Dermis microvascular lymphatic vessel endothelial cell (primary cell): ENCODE measurements at regions not wholly inside any gene's neighbourhood (a gene's known extent, or its start where the extent isn't known, plus 50 kb on each side); places are given as distances from the start of the nearest gene placed in this dataset.

ENCODE experiments used
- DNase-seq, 2 donors: peaks; one replicate each; pipeline versions ENCODE4 v3.0.0 to v3.0.0-alpha.2; 2010; ENCODE audit warnings: low read depth in 2 of 2

DNA sequence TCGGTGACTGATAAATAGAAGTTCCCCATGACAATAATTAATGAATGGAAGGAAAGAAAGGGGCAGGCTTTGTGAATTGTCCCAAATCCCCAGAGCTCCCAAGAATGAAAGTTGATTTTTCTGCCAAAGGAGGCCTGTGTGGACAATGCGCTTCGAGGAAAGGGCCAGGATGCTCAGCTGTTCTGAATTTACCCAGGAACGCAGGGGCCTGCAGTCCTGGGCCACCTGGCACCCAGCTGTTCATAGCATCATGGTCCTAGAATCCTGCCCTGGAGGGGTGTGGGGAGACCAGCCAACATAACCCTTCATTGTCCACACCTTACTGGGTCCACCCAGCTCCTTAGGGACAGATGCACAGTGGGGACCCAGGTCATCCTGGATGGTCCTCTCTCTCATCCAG is 587.5 kb downstream of the BCL11B start:
- DNase-seq, result no peak

DNA sequence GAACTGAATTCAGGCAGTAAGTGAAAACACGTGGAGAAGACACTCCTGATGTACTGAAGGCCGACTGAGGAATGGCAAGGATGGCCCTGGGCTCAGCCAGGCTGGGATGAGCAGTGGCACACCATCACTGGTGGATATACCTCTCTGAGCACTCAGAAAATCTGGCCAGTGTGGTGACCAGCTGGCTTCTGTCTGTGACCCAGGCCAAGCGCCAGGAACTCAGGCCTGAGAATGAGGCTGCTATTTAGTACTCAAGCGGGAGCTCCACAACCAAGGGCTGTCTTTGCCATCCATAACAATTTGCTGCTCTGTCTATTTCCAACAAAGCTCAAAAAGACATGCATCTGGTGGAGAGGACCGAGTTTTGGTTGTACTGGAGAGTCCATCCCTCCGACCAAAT is 586.3 kb downstream of the BCL11B start:
- no peak for DNase-seq

GRCh38 chr14:98688446-98688845 is 583.6 kb downstream of the BCL11B start:
- no peak for DNase-seq

DNA sequence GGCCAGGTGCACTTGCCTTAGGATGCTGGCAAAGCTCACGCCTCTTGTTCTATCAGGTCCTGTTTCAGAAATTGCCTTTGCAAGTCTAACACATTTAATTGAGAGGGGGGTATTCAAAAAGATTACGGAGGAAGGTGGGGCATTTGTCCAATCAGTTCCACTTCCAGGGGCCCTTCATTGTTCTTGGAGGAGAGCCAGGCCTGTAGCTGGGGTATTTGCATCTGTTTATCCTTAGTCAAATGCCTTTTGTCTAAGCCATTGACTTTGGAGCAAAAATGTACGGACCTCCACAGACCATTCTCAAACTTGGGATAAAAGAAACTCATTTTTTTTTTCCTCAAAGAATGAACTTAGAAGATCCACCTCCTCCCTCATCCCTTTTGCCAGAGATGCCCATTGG is 582.0 kb downstream of the BCL11B start:
- DNase-seq, result no peak

- no peak for DNase-seq
Observed at GRCh38 chr14:98692832-98693231, 579.2 kb downstream of the BCL11B start.

DNA sequence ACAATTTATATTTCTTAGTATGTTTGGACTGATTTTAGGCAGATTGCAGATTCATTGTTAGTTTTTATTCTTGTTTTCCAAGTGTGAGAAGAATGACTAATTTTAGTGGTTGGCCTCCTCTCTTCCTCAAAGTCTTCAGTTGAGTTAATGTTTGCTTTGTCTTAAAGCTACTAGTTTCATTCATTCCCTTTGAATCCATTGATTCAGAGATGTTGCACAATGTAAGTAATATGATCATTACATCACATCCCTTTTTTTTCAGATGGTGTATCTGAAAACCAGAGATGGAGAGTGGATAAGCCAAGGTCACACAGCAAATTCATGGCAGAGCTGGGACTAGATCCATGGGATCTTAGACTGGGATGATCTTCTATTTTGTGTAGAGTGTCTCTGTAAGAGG is 577.5 kb downstream of the BCL11B start:
- DNase-seq, result no peak

DNA sequence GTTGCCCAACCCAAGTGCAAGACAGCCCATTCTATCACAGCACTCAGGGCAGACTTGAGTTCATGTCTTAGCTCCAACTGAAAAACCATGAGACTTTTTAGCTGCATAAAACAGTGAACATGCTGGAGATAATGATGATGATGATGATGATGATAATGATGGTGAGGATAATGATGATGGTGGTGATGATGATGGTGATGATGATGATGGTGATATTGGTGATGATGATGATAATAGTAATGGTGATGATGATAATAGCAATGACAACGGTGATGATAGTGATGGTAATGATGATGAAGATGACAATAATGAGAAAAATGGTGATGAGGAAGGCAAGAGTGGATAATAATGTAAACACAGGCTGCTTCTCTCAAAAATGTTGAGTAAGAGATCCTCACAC is 576.2 kb downstream of the BCL11B start:
- no peak for DNase-seq

- DNase-seq, result no peak
Observed at GRCh38 chr14:98698341-98698740, 573.7 kb downstream of the BCL11B start.

GRCh38 chr14:98700748-98701147 is 571.2 kb downstream of the BCL11B start:
- no peak for DNase-seq

DNA sequence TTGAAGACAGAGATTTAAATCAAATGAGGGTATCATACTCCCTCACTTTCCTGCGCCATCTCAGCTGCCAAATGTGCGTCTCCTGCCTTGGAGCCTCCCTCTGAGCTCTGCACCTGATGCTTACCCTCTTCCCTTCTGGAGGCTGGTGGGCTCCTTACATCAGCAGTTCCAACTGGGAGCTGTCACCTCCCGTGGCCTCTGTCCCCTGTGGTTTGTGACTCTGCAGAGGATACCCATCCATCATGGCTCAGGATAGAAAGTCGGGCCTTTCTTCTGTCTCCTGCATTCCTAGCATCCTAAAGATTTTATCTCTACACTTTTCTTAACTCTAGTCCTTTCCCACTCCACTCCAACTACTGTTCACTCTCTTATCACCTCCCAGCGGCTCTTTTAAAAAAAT is 570.6 kb downstream of the BCL11B start:
- no peak for DNase-seq

GRCh38 chr14:98704441-98704840 is 567.6 kb downstream of the BCL11B start:
- DNase-seq, result no peak

DNA sequence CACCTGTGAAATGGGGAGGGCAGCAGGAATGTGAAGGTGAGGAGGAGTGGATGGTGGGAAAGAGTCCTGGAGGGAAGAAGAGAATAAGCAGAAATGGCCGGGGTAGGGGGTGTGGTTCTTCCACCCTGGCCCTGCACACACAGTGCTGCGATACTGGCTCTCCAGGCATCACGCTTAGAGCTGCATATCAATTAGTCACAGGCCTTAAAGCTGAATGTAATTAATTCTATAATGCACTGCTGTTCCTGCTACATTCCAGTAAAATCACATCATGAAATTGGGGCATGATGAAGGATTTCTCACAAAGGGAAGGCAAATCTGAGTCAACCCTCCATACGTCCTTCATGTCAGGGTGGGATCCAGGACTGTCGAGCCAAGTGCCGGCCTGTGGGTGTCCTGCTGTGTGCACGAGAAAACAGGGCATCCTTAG is 566.1 kb downstream of the BCL11B start:
- no peak for DNase-seq

GRCh38 chr14:98707522-98707921 is 564.5 kb downstream of the BCL11B start:
- DNase-seq, result no peak

GRCh38 chr14:98708555-98708954 is 563.4 kb downstream of the BCL11B start:
- no peak for DNase-seq

- no peak for DNase-seq
Observed at GRCh38 chr14:98711453-98711852, 560.5 kb downstream of the BCL11B start.

- DNase-seq, result no peak
Observed at GRCh38 chr14:98714626-98715425, 557.2 kb downstream of the BCL11B start.

- DNase-seq, result no peak
Observed at GRCh38 chr14:98716133-98716532, 555.9 kb downstream of the BCL11B start.

- no peak for DNase-seq
Observed at GRCh38 chr14:98721061-98721460, 550.9 kb downstream of the BCL11B start.

- no peak for DNase-seq
Observed at GRCh38 chr14:98724734-98725133, 547.3 kb downstream of the BCL11B start.

DNA sequence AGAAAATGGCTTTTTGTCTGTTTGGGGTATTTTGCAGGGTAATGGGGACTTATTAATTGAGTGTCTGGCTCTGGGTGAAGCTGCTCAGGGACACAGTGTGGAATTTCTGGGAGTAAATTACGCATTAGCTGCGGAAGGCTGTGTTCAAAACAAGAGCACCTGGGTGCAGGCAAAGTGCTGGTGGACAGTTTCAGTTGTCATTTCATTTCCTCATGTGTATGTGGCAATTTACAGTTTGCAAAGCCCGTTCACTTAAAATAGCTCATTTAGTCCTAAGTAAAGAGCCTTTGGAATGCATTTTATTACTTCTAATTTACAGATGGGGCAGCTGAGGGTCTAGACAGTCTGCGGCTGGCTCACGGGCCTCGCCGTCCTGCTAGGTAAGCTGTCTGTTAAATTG is 546.8 kb downstream of the BCL11B start:
- no peak for DNase-seq

DNA sequence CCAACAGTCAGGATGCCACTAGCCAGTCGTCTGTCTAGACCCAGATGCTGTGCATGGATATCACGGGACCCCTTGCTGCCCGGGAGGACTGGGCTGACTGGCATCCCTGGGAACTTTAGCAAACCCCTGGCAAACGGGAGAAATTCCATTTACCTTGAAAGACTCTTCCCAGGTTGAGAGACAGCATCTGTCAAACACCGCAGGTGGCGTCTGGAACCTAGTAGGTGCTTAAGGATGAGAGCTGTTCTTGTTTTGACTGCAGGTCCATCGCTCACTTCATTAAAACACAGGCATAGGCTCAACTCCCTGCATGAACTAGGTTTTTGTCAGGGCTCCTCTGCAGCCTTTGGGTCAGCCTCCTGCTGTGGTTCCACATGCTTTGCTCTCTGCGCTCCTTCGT is 546.3 kb downstream of the BCL11B start:
- DNase-seq, result no peak

- no peak for DNase-seq
Observed at GRCh38 chr14:98726585-98727405, 545.2 kb downstream of the BCL11B start.

GRCh38 chr14:98728024-98728423 is 544.0 kb downstream of the BCL11B start:
- no peak for DNase-seq
